ENCODE measurements at regions not wholly inside any gene's neighbourhood (a gene's known extent, or its start where the extent isn't known, plus 50 kb on each side); places are given as distances from the start of the nearest gene placed in this dataset.
"Not testable (repeated sequence)": the region's sequence is repeated elsewhere in the genome, so short reads cannot be mapped to it uniquely, and the experiment has no call there.

GRCh38 chr1:213690341-213690917, 297.3 kb upstream of the PROX1 start:
- no peaks in the 10 kb centered on the region for H3K4me1 ChIP-seq (ENCODE audit: control insufficient read depth, insufficient read depth, low read length)
- no peaks in the 10 kb centered on the region for H3K36me3 ChIP-seq (ENCODE audit: insufficient read depth, low read length)
- H3K4me3 ChIP-seq (ENCODE audit: low read length): no peak overlapping the region
- no peaks in the 10 kb centered on the region for H3K27me3 ChIP-seq (ENCODE audit: control insufficient read depth, insufficient read depth, low read length)
- no peak overlapping the region for H3K9ac ChIP-seq (ENCODE audit: low read depth, low read length)
- no peak overlapping the region for H3K4me2 ChIP-seq (ENCODE audit: low read length)
- no peaks in the 10 kb centered on the region for H3K9me3 ChIP-seq (replicated peaks; ENCODE audit: low read length)

- H3K4me2 ChIP-seq (ENCODE audit: low read length): no peak overlapping the region
- H3K4me1 ChIP-seq (ENCODE audit: control insufficient read depth, insufficient read depth, low read length): no peaks in the 10 kb centered on the region
- H3K9me3 ChIP-seq (replicated peaks; ENCODE audit: low read length): no peaks in the 10 kb centered on the region
- H3K36me3 ChIP-seq (ENCODE audit: insufficient read depth, low read length): no peaks in the 10 kb centered on the region
- no peaks in the 10 kb centered on the region for H3K27me3 ChIP-seq (ENCODE audit: control insufficient read depth, insufficient read depth, low read length)
- H3K9ac ChIP-seq (ENCODE audit: low read depth, low read length): no peak overlapping the region
- H3K4me3 ChIP-seq (ENCODE audit: low read length): no peak overlapping the region
Observed at GRCh38 chr1:213692321-213692720, 295.5 kb upstream of the PROX1 start.

GRCh38 chr1:213693864-213694263, 293.9 kb upstream of the PROX1 start:
- Histone ChIP-seq H3K4me3 (ENCODE audit: low read length) (no peak overlapping the region), H3K9ac (ENCODE audit: low read depth, low read length) (no peak overlapping the region), H3K27me3 (ENCODE audit: control insufficient read depth, insufficient read depth, low read length) (no peaks in the 10 kb centered on the region), H3K9me3 (replicated peaks; ENCODE audit: low read length) (no peaks in the 10 kb centered on the region), H3K4me2 (ENCODE audit: low read length) (no peak overlapping the region), H3K36me3 (ENCODE audit: insufficient read depth, low read length) (no peaks in the 10 kb centered on the region), H3K4me1 (ENCODE audit: control insufficient read depth, insufficient read depth, low read length) (no peaks in the 10 kb centered on the region)

GRCh38 chr1:213697192-213697802, 290.5 kb upstream of the PROX1 start:
- no peak overlapping the region for H3K4me2 ChIP-seq (ENCODE audit: low read length)
- H3K36me3 ChIP-seq (ENCODE audit: insufficient read depth, low read length): no peaks in the 10 kb centered on the region
- no peak overlapping the region for H3K9ac ChIP-seq (ENCODE audit: low read depth, low read length)
- no peaks in the 10 kb centered on the region for H3K27me3 ChIP-seq (ENCODE audit: control insufficient read depth, insufficient read depth, low read length)
- H3K4me3 ChIP-seq (ENCODE audit: low read length): no peak overlapping the region
- no peaks in the 10 kb centered on the region for H3K9me3 ChIP-seq (replicated peaks; ENCODE audit: low read length)
- H3K4me1 ChIP-seq (ENCODE audit: control insufficient read depth, insufficient read depth, low read length): no peaks in the 10 kb centered on the region

- Histone ChIP-seq H3K4me2 (ENCODE audit: low read length) (no peak overlapping the region), H3K4me1 (ENCODE audit: control insufficient read depth, insufficient read depth, low read length) (no peaks in the 10 kb centered on the region), H3K27me3 (ENCODE audit: control insufficient read depth, insufficient read depth, low read length) (no peaks in the 10 kb centered on the region), H3K4me3 (ENCODE audit: low read length) (no peak overlapping the region), H3K36me3 (ENCODE audit: insufficient read depth, low read length) (no peaks in the 10 kb centered on the region), H3K9ac (ENCODE audit: low read depth, low read length) (no peak overlapping the region), H3K9me3 (replicated peaks; ENCODE audit: low read length) (no peaks in the 10 kb centered on the region)
Observed at GRCh38 chr1:213698092-213698702, 289.6 kb upstream of the PROX1 start.

- no peaks in the 10 kb centered on the region for H3K27me3 ChIP-seq (ENCODE audit: control insufficient read depth, insufficient read depth, low read length)
- H3K4me3 ChIP-seq (ENCODE audit: low read length): no peak overlapping the region
- H3K4me2 ChIP-seq (ENCODE audit: low read length): no peak overlapping the region
- H3K9me3 ChIP-seq (replicated peaks; ENCODE audit: low read length): peaks cover 4% of the 10 kb centered on the region
- no peak overlapping the region for H3K9ac ChIP-seq (ENCODE audit: low read depth, low read length)
- no peaks in the 10 kb centered on the region for H3K4me1 ChIP-seq (ENCODE audit: control insufficient read depth, insufficient read depth, low read length)
- no peaks in the 10 kb centered on the region for H3K36me3 ChIP-seq (ENCODE audit: insufficient read depth, low read length)
Observed at GRCh38 chr1:213702703-213703102, 285.1 kb upstream of the PROX1 start.

- no peak overlapping the region for H3K4me3 ChIP-seq (ENCODE audit: low read length)
- no peak overlapping the region for H3K4me2 ChIP-seq (ENCODE audit: low read length)
- peaks cover 4% of the 10 kb centered on the region for H3K9me3 ChIP-seq (replicated peaks; ENCODE audit: low read length)
Observed at GRCh38 chr1:213704941-213705340, 282.8 kb upstream of the PROX1 start.

GRCh38 chr1:213711833-213712490, 275.8 kb upstream of the PROX1 start:
- not testable (repeated sequence) for H3K9me3 ChIP-seq (replicated peaks; ENCODE audit: low read length); H3K4me3 ChIP-seq (ENCODE audit: low read length); H3K4me1 ChIP-seq (ENCODE audit: control insufficient read depth, insufficient read depth, low read length); H3K27me3 ChIP-seq (ENCODE audit: control insufficient read depth, insufficient read depth, low read length); H3K9ac ChIP-seq (ENCODE audit: low read depth, low read length); H3K36me3 ChIP-seq (ENCODE audit: insufficient read depth, low read length); H3K4me2 ChIP-seq (ENCODE audit: low read length)

More at GRCh38 chr1:213704941-213705340, 282.8 kb upstream of the PROX1 start:
- Histone ChIP-seq H3K27me3 (ENCODE audit: control insufficient read depth, insufficient read depth, low read length) (no peaks in the 10 kb centered on the region), H3K4me1 (ENCODE audit: control insufficient read depth, insufficient read depth, low read length) (no peaks in the 10 kb centered on the region), H3K36me3 (ENCODE audit: insufficient read depth, low read length) (no peaks in the 10 kb centered on the region), H3K9ac (ENCODE audit: low read depth, low read length) (no peak overlapping the region)

GRCh38 chr1:213714645-213715044, 273.1 kb upstream of the PROX1 start:
- Histone ChIP-seq H3K36me3 (ENCODE audit: insufficient read depth, low read length) (no peaks in the 10 kb centered on the region), H3K9me3 (replicated peaks; ENCODE audit: low read length) (no peaks in the 10 kb centered on the region), H3K4me3 (ENCODE audit: low read length) (no peak overlapping the region), H3K4me2 (ENCODE audit: low read length) (no peak overlapping the region), H3K4me1 (ENCODE audit: control insufficient read depth, insufficient read depth, low read length) (no peaks in the 10 kb centered on the region), H3K27me3 (ENCODE audit: control insufficient read depth, insufficient read depth, low read length) (no peaks in the 10 kb centered on the region), H3K9ac (ENCODE audit: low read depth, low read length) (no peak overlapping the region)

- H3K36me3 ChIP-seq (ENCODE audit: insufficient read depth, low read length): no peaks in the 10 kb centered on the region
- H3K9me3 ChIP-seq (replicated peaks; ENCODE audit: low read length): no peaks in the 10 kb centered on the region
- no peak overlapping the region for H3K4me3 ChIP-seq (ENCODE audit: low read length)
- no peak overlapping the region for H3K9ac ChIP-seq (ENCODE audit: low read depth, low read length)
- H3K4me2 ChIP-seq (ENCODE audit: low read length): no peak overlapping the region
- H3K4me1 ChIP-seq (ENCODE audit: control insufficient read depth, insufficient read depth, low read length): no peaks in the 10 kb centered on the region
- H3K27me3 ChIP-seq (ENCODE audit: control insufficient read depth, insufficient read depth, low read length): no peaks in the 10 kb centered on the region
Observed at GRCh38 chr1:213715182-213715581, 272.6 kb upstream of the PROX1 start.

GRCh38 chr1:213719462-213719861, 268.3 kb upstream of the PROX1 start:
- Histone ChIP-seq H3K4me1 (ENCODE audit: control insufficient read depth, insufficient read depth, low read length) (no peaks in the 10 kb centered on the region), H3K36me3 (ENCODE audit: insufficient read depth, low read length) (no peaks in the 10 kb centered on the region), H3K27me3 (ENCODE audit: control insufficient read depth, insufficient read depth, low read length) (no peaks in the 10 kb centered on the region), H3K9ac (ENCODE audit: low read depth, low read length) (no peak overlapping the region), H3K4me3 (ENCODE audit: low read length) (no peak overlapping the region), H3K4me2 (ENCODE audit: low read length) (no peak overlapping the region), H3K9me3 (replicated peaks; ENCODE audit: low read length) (no peaks in the 10 kb centered on the region)
